ENCODE measurements at regions not wholly inside any gene's neighbourhood (a gene's known extent, or its start where the extent isn't known, plus 50 kb on each side); places are given as distances from the start of the nearest gene placed in this dataset.

DNA sequence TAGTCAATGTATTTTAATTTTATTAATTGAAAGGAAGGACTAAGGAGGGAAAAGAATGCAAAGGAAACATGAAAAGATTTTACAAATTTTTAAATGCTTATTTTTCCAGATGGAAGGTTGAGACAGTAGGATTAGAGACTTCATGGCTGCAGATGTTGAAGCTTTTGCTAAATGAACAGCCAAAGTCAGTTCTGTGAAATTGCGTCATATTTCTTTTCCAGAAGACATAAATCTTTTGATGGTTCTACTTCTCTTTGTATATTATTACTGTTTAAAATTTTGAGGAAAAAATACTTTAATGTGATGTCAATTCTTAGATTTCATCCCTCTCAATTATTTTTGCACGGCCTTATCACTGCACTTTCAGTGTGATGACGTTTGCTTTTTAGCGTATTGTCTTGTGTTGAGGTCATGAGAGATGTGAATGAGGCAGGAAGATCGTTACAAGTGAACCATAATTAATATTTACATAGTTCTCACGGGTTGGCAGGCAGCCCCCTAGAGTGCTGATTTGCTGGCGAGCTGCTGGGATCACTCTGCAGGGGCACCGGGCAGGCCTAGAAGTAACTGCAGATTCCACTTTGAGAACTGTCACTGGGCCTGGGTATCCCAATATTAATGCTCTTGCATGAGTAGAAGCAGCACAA is 158.1 kb downstream of the TBXT start:
- Mint-ChIP-seq H3K4me3 (no peak overlapping the region), H3K27ac (no peak overlapping the region), H3K4me1 (peaks cover 4% of the 10 kb centered on the region), H3K36me3 (ENCODE audit: low read depth) (no peaks in the 10 kb centered on the region), H3K27me3 (peaks cover 48% of the 10 kb centered on the region), H3K9me3 (no peaks in the 10 kb centered on the region)
- no peak for ATAC-seq (replicated peaks)

DNA sequence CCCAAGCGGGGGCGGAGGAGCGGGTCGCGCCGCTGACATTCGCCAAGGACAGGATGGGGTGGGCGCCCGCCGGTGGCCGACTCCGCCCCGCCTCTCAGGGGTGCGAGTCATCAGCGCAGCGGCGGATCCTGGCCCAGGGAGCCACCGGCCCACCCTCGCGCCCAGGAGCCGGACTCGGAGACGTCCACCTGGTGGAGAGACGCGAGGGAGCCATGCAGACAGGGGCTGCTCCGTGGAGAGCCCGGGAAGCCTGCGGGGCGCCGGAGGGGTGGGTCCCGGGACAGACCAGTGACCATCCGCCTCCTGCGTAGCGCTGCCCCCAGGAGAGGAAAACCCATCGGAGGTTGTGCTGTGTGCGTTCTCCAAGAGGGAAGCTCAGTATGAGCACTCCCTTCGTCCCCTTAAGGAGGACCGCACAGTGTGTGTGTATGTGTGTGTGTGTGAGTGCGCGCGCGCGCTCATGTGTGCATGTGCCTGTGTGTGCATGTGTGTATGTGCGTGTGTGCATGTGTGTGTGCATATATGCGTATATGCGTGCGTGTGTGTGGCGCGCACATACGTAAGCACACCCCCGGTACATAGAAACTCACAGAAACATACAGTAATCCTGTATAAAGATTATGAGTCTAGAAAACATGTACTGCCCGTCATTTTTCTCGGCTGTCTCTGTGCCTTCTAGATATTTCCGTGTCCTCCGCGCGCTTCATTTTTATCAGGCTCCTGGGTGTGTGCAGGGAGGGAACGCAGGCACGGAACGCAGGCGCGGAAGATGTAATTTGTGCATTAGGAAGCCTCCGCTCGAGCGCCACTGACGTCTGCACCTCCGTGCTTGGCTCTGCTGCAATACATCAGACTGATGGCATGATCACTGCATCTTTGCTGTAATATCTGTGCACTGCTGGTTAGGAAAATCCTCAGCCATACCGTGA is 158.9 kb downstream of the TBXT start:
- H3K36me3 Mint-ChIP-seq (ENCODE audit: low read depth) = no peaks in the 10 kb centered on the region
- peaks cover 56% of the 10 kb centered on the region for H3K27me3 Mint-ChIP-seq
- no peak overlapping the region for H3K27ac Mint-ChIP-seq
- H3K4me3 Mint-ChIP-seq = no peak overlapping the region
- no peak for ATAC-seq (replicated peaks)
- peaks cover 4% of the 10 kb centered on the region for H3K4me1 Mint-ChIP-seq
- no peaks in the 10 kb centered on the region for H3K9me3 Mint-ChIP-seq

DNA sequence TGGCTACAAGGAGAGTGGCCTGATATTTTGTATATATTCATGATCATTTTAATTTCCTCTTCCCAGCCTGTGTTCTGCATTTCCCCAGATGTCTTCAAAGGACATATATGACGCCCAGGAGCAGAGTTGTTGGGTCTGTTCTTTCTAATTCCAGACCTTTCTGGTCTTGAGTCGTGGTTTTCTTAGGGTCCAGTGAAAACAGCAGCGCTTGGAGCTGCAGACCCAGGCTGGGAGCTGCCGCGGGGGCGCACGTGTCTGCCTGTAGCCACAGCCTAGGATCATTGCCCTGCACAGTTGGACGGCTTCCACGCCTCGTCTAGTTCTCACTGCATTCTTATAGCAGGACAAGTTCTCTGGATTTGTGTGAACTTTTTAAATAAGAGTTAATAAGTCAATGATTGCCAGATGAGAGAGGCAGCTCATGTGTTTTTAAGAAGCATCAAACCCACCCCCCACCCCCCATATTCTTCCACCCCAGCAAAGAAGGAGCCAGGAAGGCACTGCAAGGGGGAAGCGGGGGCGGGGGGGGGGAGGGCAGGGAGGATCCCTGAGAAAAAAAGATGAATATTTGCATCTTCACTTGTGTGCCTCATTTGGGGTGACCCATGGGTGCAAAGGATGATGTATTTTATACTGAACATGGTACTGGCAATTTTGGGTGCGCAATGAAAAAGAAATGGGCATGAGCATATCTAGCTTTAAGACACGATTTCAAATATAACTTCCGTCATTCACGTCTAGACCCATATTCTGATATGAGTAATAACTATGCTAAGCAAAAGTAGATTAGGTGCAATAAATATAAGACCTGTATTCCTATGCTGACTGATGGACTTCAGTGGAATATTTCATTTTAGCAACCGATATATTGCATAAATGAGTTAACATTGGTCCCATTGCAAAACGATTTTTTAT is 160.0 kb downstream of the TBXT start:
- no peaks in the 10 kb centered on the region for H3K9me3 Mint-ChIP-seq
- H3K36me3 Mint-ChIP-seq (ENCODE audit: low read depth) = no peaks in the 10 kb centered on the region
- H3K4me3 Mint-ChIP-seq = no peak overlapping the region
- H3K27me3 Mint-ChIP-seq = peaks cover 62% of the 10 kb centered on the region
- H3K27ac Mint-ChIP-seq = no peak overlapping the region
- no peak for ATAC-seq (replicated peaks)
- peaks cover 4% of the 10 kb centered on the region for H3K4me1 Mint-ChIP-seq

DNA sequence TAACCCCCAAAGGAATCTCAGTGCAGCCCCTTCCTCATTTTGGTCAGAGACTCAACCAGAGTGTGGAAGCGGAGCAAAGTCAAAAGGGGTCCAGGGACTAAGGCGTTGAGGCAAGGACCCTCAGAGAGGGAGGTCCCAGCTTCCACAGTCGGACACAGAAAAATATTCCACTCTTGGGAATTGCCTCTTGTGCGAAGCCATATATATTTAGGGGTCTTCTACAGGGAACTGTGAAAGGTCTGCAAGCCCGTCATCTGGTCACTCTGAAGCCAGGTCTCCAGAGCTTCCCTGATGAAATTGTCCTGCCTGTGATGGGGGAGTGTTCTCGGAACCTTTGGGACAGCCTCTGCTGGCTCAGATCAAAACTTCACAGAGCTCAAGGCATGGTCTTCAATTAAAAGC is 160.8 kb downstream of the TBXT start:
- H3K27ac Mint-ChIP-seq = no peak overlapping the region
- H3K4me1 Mint-ChIP-seq = peaks cover 4% of the 10 kb centered on the region
- H3K4me3 Mint-ChIP-seq = no peak overlapping the region
- no peaks in the 10 kb centered on the region for H3K9me3 Mint-ChIP-seq
- peaks cover 56% of the 10 kb centered on the region for H3K27me3 Mint-ChIP-seq
- H3K36me3 Mint-ChIP-seq (ENCODE audit: low read depth) = no peaks in the 10 kb centered on the region
- ATAC-seq (replicated peaks) = no peak

DNA sequence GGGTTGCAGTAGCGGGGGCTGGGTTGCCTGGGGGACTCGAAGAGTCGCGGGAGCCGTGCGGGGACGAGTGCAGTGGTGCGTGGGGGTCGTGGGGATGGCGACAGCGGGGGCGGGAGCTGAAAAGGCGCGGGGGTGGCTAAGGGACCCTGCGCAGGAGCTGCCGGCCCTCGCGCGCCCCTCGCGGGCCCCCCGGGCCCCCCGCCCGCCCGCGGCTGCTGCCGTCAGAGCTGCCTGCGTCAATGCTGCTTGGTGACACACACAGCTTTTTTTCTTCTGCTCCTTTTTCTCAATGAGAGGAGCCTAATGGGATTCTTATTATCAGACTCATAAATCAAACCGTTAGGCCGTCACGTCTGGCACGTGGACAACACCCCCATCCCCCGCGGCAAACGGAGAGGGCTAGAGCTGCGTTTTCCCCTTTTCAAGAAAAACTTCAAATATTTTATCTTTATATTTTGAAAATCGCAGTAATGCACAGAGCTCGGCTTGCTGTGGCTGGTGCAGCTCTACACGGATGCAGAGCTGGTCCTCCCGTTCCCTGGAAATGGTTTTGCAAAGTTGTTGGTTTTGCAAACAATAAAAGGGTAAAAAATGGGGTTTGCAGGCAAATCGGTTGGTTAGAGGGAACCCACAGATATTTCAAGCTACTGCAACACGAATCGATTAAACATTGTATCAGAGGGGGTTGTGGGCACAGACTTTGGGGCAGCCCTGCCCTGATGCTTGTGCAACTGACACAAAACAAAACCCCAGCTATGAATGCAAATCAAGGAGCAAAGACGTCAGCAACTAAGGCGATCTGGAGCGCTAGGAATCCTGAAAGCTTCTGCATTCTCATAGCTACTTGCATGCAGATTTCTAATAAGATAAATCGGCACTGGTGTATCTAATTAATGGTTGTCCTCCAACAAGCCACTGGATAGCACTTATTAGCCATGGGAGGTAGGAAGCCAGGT is 161.4 kb downstream of the TBXT start:
- peaks cover 4% of the 10 kb centered on the region for H3K4me1 Mint-ChIP-seq
- H3K36me3 Mint-ChIP-seq (ENCODE audit: low read depth) = no peaks in the 10 kb centered on the region
- H3K9me3 Mint-ChIP-seq = no peaks in the 10 kb centered on the region
- no peak for ATAC-seq (replicated peaks)
- no peak overlapping the region for H3K4me3 Mint-ChIP-seq
- H3K27me3 Mint-ChIP-seq = peaks cover 59% of the 10 kb centered on the region
- no peak overlapping the region for H3K27ac Mint-ChIP-seq

DNA sequence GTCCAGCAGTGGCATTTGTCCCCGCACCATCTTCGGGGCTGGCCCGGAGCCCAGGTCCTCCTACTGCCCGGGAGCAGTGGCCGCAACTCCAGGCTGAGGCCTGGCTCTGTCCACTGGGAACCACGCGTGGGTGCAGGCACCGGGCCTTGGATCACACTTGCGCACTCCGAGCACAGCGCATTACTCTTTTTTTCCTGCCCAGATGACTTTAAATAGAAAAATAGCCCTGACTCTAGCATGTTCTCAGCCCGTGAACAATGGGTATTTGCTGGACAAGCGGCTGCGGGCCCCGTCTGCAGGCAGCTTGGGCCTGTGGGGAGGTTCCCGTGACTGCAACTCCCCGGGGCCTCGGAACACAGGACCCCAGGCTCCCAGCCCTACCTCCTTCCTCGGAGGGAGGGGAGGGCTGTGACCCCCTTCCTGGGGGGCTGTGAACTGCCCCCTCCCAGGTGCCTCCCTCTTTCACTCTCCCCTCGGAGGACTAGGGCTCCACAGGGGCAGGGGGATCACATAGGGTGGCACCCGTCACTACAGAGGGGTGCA is 162.2 kb downstream of the TBXT start:
- H3K9me3 Mint-ChIP-seq = no peaks in the 10 kb centered on the region

DNA sequence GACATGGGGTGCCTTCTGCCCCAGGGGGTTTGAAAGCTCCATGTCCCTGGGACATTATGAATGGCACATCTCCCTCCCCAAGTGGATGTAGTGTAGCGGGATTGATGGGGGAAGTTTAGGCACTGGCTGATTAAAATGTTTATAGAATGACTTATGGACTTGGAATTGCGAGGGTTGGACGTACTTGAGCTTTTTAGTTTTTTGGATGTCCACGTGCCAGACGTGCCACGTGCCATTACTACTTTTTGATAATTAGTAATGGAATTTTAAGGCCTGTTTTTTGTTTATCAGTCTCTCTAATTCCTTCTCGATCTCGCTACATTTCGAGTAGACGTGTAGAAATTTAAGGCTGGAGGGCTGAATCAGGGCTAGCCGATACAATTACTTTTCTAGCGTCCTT is 162.8 kb downstream of the TBXT start:
- H3K27me3 Mint-ChIP-seq = peaks cover 54% of the 10 kb centered on the region

More for the DNA sequence above, 162.2 kb downstream of the TBXT start:
- peaks cover 4% of the 10 kb centered on the region for H3K4me1 Mint-ChIP-seq
- H3K27me3 Mint-ChIP-seq = peaks cover 60% of the 10 kb centered on the region
- ATAC-seq (replicated peaks) = no peak
- no peaks in the 10 kb centered on the region for H3K36me3 Mint-ChIP-seq (ENCODE audit: low read depth)
- no peak overlapping the region for H3K4me3 Mint-ChIP-seq
- no peak overlapping the region for H3K27ac Mint-ChIP-seq

DNA sequence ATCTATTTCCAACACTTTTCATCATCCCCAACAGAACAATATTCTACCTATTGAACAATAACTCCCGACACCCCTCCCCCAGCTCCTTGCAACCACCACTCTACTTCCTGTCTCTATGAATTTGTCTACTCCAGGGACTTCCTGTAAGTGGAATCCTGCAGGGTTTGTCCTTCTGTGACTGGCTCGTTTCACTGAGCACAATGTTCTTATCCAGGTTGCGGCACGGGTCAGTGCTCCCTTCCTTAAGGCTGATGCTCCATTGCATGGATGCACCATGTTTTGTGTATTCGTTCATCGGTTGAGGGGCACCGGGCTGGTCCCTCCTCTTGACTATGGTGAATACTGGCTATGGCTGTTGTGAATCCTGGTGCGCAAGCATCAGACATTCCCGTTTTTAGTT is 163.2 kb downstream of the TBXT start:
- Mint-ChIP-seq H3K36me3 (ENCODE audit: low read depth) (no peaks in the 10 kb centered on the region), H3K4me1 (peaks cover 4% of the 10 kb centered on the region), H3K4me3 (no peak overlapping the region), H3K9me3 (no peaks in the 10 kb centered on the region), H3K27me3 (peaks cover 50% of the 10 kb centered on the region), H3K27ac (no peak overlapping the region)
- ATAC-seq (replicated peaks) = no peak

More for the DNA sequence above, 162.8 kb downstream of the TBXT start:
- Mint-ChIP-seq H3K36me3 (ENCODE audit: low read depth) (no peaks in the 10 kb centered on the region), H3K9me3 (no peaks in the 10 kb centered on the region), H3K4me3 (no peak overlapping the region), H3K27ac (no peak overlapping the region), H3K4me1 (peaks cover 4% of the 10 kb centered on the region)
- no peak for ATAC-seq (replicated peaks)

DNA sequence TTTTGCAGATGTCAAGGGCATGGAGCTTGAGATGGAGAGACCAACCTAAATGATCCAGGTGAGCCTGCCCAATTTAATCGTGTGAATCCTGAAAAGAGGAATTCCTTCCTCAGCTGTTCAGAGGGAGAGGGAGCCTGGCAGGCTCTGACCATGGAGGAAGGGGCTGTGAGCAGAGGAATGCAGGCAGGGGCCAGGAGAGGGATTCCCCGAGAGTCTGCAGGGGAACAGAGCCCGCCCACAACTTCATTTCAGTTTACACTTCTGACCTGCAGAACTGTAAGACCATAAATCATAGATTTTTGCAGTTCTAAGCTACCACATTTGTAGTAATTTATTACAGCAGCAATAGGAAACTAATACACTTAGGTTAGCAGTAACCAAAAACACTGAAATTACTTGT is 164.1 kb downstream of the TBXT start:
- Mint-ChIP-seq H3K4me1 (peaks cover 4% of the 10 kb centered on the region), H3K27me3 (peaks cover 55% of the 10 kb centered on the region), H3K4me3 (no peak overlapping the region), H3K27ac (no peak overlapping the region), H3K36me3 (ENCODE audit: low read depth) (no peaks in the 10 kb centered on the region), H3K9me3 (no peaks in the 10 kb centered on the region)
- ATAC-seq (replicated peaks) = no peak

DNA sequence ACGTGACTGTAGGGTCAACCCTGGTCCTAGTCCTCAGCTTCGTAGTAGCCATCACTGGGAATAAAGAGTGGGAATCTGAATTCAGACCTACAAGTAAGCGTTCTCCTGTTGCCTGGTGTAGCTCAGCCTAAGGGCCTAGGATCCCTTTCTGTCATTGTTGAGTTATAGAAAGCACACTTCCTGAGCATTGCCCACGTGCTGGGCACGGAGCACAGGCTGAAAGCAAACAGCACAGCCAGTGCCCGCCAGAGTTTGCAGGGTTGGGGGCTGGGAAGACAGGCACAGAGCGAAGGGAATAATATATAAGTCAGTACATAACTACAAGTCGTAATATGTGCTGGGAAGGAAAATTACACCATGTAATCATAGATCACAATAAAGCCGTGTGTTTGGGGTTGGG is 166.3 kb downstream of the TBXT start:
- Mint-ChIP-seq H3K36me3 (ENCODE audit: low read depth) (no peaks in the 10 kb centered on the region), H3K9me3 (no peaks in the 10 kb centered on the region), H3K4me3 (no peak overlapping the region), H3K4me1 (no peaks in the 10 kb centered on the region), H3K27me3 (peaks cover 40% of the 10 kb centered on the region), H3K27ac (no peak overlapping the region)
- no peak for ATAC-seq (replicated peaks)

DNA sequence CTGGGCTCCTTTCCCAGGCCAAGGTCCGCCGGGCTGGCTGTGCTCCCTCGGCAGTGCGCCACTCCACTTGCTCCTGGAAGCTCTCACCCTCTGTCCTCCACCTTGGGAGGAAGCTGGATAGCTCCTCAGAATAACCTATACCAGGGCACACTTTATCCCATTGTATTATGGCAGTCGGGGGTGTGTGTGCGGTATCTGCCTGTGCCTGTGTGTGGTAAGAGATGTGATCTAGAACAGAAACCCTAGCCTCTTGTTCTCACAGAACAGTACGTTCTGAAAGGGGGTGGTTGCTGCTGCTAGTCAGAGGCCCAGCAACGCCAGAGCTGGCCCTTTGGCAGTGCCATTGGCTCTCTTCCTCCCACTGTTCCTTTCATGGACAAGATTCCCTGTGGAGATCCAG is 168.4 kb downstream of the TBXT start:
- Mint-ChIP-seq H3K4me3 (no peak overlapping the region), H3K27me3 (peaks cover 30% of the 10 kb centered on the region), H3K27ac (no peak overlapping the region), H3K36me3 (ENCODE audit: low read depth) (no peaks in the 10 kb centered on the region), H3K9me3 (no peaks in the 10 kb centered on the region), H3K4me1 (no peaks in the 10 kb centered on the region)
- ATAC-seq (replicated peaks) = no peak

DNA sequence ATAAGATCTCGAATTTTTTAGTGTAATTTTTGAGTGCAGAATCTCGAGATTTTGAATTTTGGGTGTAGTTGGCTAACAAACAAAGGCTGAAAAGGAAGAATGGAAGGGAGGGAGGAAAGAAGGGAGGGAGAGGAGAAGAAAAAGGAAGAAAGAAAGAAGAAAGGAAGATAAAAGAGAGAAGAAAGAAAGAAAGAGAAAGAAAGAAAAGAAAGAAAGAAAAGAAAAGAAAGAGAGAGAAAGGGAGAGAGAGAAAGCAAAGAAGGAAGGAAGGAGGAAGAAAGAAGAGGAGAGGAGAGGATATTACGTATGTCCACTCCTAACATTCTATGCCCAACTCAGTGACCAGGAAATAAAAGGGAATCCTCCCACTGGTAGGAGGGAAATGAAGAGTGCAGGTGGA is 169.6 kb downstream of the TBXT start:
- Mint-ChIP-seq H3K9me3 (no peaks in the 10 kb centered on the region), H3K4me3 (no peak overlapping the region), H3K27me3 (peaks cover 20% of the 10 kb centered on the region), H3K27ac (no peak overlapping the region), H3K4me1 (no peaks in the 10 kb centered on the region), H3K36me3 (ENCODE audit: low read depth) (no peaks in the 10 kb centered on the region)
- ATAC-seq (replicated peaks) = no peak

DNA sequence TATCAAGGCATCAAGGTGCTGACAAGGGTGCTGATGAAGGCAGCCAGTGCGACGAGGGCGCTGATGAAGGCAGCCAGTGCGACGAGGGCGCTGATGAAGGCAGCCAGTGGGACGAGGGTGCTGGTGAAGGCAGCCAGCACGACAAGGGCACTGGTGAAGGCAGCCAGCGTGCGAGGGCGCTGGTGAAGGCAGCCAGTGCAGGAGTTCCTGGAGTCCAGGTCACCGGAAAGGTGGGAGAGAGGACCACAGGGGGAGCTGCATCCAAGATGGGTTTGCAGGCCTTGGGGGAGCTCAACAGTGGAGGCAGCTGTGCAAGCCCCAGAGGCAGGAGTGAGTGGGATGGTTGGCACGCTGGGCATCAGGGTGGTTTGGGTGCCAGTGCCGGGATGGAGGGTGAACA is 176.3 kb downstream of the TBXT start:
- no peaks in the 10 kb centered on the region for H3K4me1 Mint-ChIP-seq
- ATAC-seq (replicated peaks) = no peak
- H3K36me3 Mint-ChIP-seq (ENCODE audit: low read depth) = no peaks in the 10 kb centered on the region
- peaks cover 36% of the 10 kb centered on the region for H3K27me3 Mint-ChIP-seq
- no peak overlapping the region for H3K4me3 Mint-ChIP-seq
- no peak overlapping the region for H3K27ac Mint-ChIP-seq
- H3K9me3 Mint-ChIP-seq = no peaks in the 10 kb centered on the region

All from activated T-helper 17 cell treated with anti-CD3 and anti-CD28 coated beads, Interleukin-2, amount 50 U/mL, for 72 hours (primary cell).